Right hindlimb (tissue), 1 donor: ENCODE measurements at regions not wholly inside any gene's neighbourhood (a gene's known extent, or its start where the extent isn't known, plus 50 kb on each side); places are given as distances from the start of the nearest gene placed in this dataset.

Source experiments
- DNase-seq: peaks from one replicate; pipeline ENCODE4 v3.0.0-alpha.2; 2018

- DNase-seq: no peak
These were observed 234.4 kb downstream of the BCL11A start for GRCh38 chr2:60319031-60319547.

GRCh38 chr2:60318544-60318943 lies 234.9 kb downstream of the BCL11A start:
- no peak for DNase-seq

GRCh38 chr2:60317844-60318243 lies 235.6 kb downstream of the BCL11A start:
- no peak for DNase-seq

- no peak for DNase-seq
These were observed 236.4 kb downstream of the BCL11A start for GRCh38 chr2:60317034-60317386.

- no peak for DNase-seq
These were observed 236.9 kb downstream of the BCL11A start for GRCh38 chr2:60316381-60317033.

- no peak for DNase-seq
These were observed 239.8 kb downstream of the BCL11A start for GRCh38 chr2:60313470-60314172.

GRCh38 chr2:60312618-60313017 lies 240.8 kb downstream of the BCL11A start:
- DNase-seq: no peak

GRCh38 chr2:60311524-60311923 lies 241.9 kb downstream of the BCL11A start:
- no peak for DNase-seq

- DNase-seq: no peak
These were observed 243.4 kb downstream of the BCL11A start for GRCh38 chr2:60309941-60310660.

- no peak for DNase-seq
These were observed 244.1 kb downstream of the BCL11A start for GRCh38 chr2:60309336-60309735.

- no peak for DNase-seq
These were observed 247.1 kb downstream of the BCL11A start for GRCh38 chr2:60306267-60306861.

GRCh38 chr2:60303680-60304079 lies 249.8 kb downstream of the BCL11A start:
- no peak for DNase-seq

- no peak for DNase-seq
These were observed 250.9 kb downstream of the BCL11A start for GRCh38 chr2:60302377-60303126.

- DNase-seq: no peak
These were observed 251.7 kb downstream of the BCL11A start for GRCh38 chr2:60301726-60302125.

GRCh38 chr2:60299179-60299578 lies 254.3 kb downstream of the BCL11A start:
- no peak for DNase-seq

- no peak for DNase-seq
These were observed 255.3 kb downstream of the BCL11A start for GRCh38 chr2:60298006-60298696.

- no peak for DNase-seq
These were observed 256.0 kb downstream of the BCL11A start for GRCh38 chr2:60297296-60298005.

- no peak for DNase-seq
These were observed 257.1 kb downstream of the BCL11A start for GRCh38 chr2:60296219-60296955.

GRCh38 chr2:60295636-60295962 lies 257.9 kb downstream of the BCL11A start:
- DNase-seq: no peak

GRCh38 chr2:60294901-60295635 lies 258.4 kb downstream of the BCL11A start:
- no peak for DNase-seq
